NB4 (cell line): ENCODE measurements at regions not wholly inside any gene's neighbourhood (a gene's known extent, or its start where the extent isn't known, plus 50 kb on each side); places are given as distances from the start of the nearest gene placed in this dataset.

Experiments
- CTCF ChIP-seq: IDR thresholded peaks from one replicate; pipeline ENCODE4 v1.5.1; 2012; ENCODE audit warnings: low read depth, low read length
- MYC ChIP-seq: IDR thresholded peaks from 2 replicates; pipeline ENCODE4 v1.6.1; 2011; ENCODE audit warnings: low read depth, low read length

DNA sequence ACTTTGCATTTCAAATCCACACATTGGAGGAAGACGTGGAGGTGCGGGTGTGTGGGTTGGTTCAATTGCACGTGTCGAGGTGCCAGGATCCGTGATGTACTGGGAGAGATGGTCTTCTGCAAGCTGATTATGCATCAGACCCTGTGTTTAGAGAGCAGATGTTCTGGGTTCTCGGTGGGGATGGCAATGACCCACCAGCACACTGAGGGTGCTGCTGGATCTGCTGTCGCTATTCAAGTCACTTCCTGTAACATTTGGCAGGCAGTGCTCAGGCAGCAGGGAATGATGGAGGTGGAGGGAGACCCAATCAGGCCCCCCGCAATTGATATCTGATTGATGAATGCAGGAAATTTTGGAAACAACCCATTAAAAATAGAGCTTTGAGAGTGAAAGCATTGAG, 830.1 kb upstream of the POU3F3 start:
- TF ChIP-seq CTCF (no peak), MYC (no peak)
